T-cell (primary cell): ENCODE measurements at regions not wholly inside any gene's neighbourhood (a gene's known extent, or its start where the extent isn't known, plus 50 kb on each side); places are given as distances from the start of the nearest gene placed in this dataset.

Experiments used
- ATAC-seq, 4 experiments: fragments of 200-7000 bp in 3 of 4; fragments of 150-1000 bp in 1 of 4; cut with Tn5 transposase; replicated peaks in 1 of 4; 1 replicate in 3 of 4; 2 replicates in 1 of 4; pipeline ENCODE4 v1.10.0; 2021; ENCODE audit warnings: moderate library complexity in 3 of 4, mild to moderate bottlenecking in 2 of 4, moderate number of reproducible peaks in 1 of 4
- CTCF ChIA-PET, 2 donors: fragments of 300-600 bp; sonication (Branson Sonifier 250); formaldehyde crosslinking; loops; one replicate each; lab custom pipeline; 2022; ENCODE audit warnings: antibody characterized with exemption in 2 of 2; lab: Charles Lee
- POLR2A ChIA-PET, 2 donors: fragments of 300-600 bp; sonication (Branson Sonifier 250); formaldehyde crosslinking; loops; one replicate each; lab custom pipeline; 2022; ENCODE audit warnings: antibody characterized with exemption in 2 of 2; lab: Charles Lee
- DNase-seq, 35 experiments: peaks; one replicate each; pipeline versions ENCODE4 v3.0.0 to v3.0.0-alpha.2; 2013 to 2023
- H3K27ac ChIP-seq: one replicate; pipeline ENCODE4 v1.5.1; 2013; ENCODE audit warnings: low read length
- H3K27me3 ChIP-seq, 2 experiments: replicated peaks in 1 of 2; 1 replicate in 1 of 2; 2 replicates in 1 of 2; pipeline versions ENCODE4 v1.6.1 to v1.7.0; 2013; ENCODE audit warnings: low read length in 1 of 2, mixed read lengths in 1 of 2; ENCODE audit not compliant: control insufficient read depth in 2 of 2, insufficient read depth in 2 of 2; ENCODE audit errors: extremely low read depth in 1 of 2
- H3K36me3 ChIP-seq, 2 donors: 1 replicate in 1 of 2; 2 replicates in 1 of 2; pipeline versions ENCODE4 v1.6.1 to v1.7.0; 2013; ENCODE audit warnings: low read length in 1 of 2; ENCODE audit not compliant: control insufficient read depth in 2 of 2, insufficient read depth in 1 of 2; ENCODE audit errors: extremely low read depth in 1 of 2
- H3K4me1 ChIP-seq, 2 experiments: 1 replicate in 1 of 2; 2 replicates in 1 of 2; pipeline versions ENCODE4 v1.6.1 to v1.7.0; 2013; ENCODE audit warnings: low read length in 2 of 2, mixed read lengths in 1 of 2; ENCODE audit not compliant: insufficient read depth in 2 of 2, control insufficient read depth in 1 of 2; ENCODE audit errors: extremely low read depth in 1 of 2
- H3K4me3 ChIP-seq, 2 donors: 1 replicate in 1 of 2; 2 replicates in 1 of 2; pipeline versions ENCODE4 v1.5.1 to v1.7.0; 2013; ENCODE audit warnings: mild to moderate bottlenecking in 2 of 2, low read length in 1 of 2, moderate library complexity in 1 of 2; ENCODE audit not compliant: control insufficient read depth in 1 of 2; ENCODE audit errors: extremely low read depth in 1 of 2
- H3K9me3 ChIP-seq: 2 replicates; pipeline ENCODE4 v1.7.0; 2013
- H3K27ac Mint-ChIP-seq, 2 donors: one replicate each; pipeline ENCODE4 v1.8.0; 2020 to 2021; ENCODE audit warnings: mild to moderate bottlenecking in 2 of 2, mixed read lengths in 2 of 2
- H3K27me3 Mint-ChIP-seq, 2 donors: one replicate each; pipeline ENCODE4 v1.8.0; 2021 to 2022; ENCODE audit warnings: mixed read lengths in 2 of 2
- H3K36me3 Mint-ChIP-seq: one replicate; pipeline ENCODE4 v1.8.0; 2021; ENCODE audit warnings: mixed read lengths
- H3K4me1 Mint-ChIP-seq, 3 donors: one replicate each; pipeline ENCODE4 v1.8.0; 2020 to 2022; ENCODE audit warnings: mixed read lengths in 3 of 3, mild to moderate bottlenecking in 1 of 3
- H3K4me3 Mint-ChIP-seq, 3 donors: one replicate each; pipeline ENCODE4 v1.8.0; 2020 to 2022; ENCODE audit warnings: mild to moderate bottlenecking in 3 of 3, mixed read lengths in 3 of 3, moderate library complexity in 3 of 3
- H3K9me3 Mint-ChIP-seq, 3 donors: one replicate each; pipeline ENCODE4 v1.8.0; 2020 to 2022; ENCODE audit warnings: mixed read lengths in 3 of 3
- WGBS: methylation state at CpG from one replicate; pipeline ENCODE4 v1.1.5; 2013; ENCODE audit warnings: missing lambda C conversion rate; ENCODE audit not compliant: insufficient coverage; 5-methylcytosine and 5-hydroxymethylcytosine counted together

DNA sequence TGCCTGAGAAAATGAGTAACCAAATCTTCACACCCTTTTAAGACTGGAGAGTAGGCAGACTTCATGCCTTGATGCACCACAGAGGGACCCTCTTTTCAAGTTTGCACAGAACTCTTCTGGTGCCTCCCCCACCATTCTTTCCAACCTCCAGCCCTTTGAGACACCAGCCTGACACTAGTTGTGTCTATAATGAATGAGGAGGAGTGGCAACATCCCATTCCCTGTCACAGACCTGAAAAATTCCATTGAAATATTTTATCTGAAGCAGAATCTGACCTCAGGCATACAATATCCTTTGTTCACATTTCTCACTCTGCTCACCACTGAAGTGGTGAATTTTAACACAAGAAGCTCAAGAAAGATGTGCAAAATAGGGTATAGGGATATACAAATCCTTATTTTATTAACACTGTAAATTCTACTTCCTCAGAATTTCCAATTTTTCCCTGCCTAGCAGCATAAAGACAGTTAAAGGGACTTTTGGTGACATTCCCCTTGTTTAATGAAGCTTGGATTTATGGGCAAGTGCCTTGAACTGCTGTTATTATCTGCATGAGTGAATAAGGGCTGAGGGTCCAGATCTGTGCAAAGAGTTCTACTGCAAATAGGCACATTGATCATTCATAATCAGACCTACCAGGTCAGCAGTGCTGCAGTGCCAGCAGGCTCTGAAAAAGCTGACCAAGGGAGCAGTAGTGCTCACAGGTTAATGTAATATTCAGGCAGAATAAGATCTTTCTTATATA is 149.9 kb upstream of the PAQR3 start:
- H3K4me1 Mint-ChIP-seq: no peaks in the 10 kb centered on the region
- POLR2A ChIA-PET: no interaction called here
- H3K9me3 ChIP-seq: no peaks in the 10 kb centered on the region
- no peak overlapping the region for H3K27ac Mint-ChIP-seq
- H3K27me3 ChIP-seq: no peaks in the 10 kb centered on the region
- H3K36me3 ChIP-seq: no peaks in the 10 kb centered on the region
- H3K27me3 Mint-ChIP-seq: no peaks in the 10 kb centered on the region
- ATAC-seq: no peak
- CTCF ChIA-PET: no interaction called here
- H3K4me3 ChIP-seq: no peak overlapping the region
- no peaks in the 10 kb centered on the region for H3K4me1 ChIP-seq
- DNase-seq: no peak
- H3K4me3 Mint-ChIP-seq: no peak overlapping the region
- no peaks in the 10 kb centered on the region for H3K9me3 Mint-ChIP-seq
- no peak overlapping the region for H3K27ac ChIP-seq
- no peaks in the 10 kb centered on the region for H3K36me3 Mint-ChIP-seq

DNA sequence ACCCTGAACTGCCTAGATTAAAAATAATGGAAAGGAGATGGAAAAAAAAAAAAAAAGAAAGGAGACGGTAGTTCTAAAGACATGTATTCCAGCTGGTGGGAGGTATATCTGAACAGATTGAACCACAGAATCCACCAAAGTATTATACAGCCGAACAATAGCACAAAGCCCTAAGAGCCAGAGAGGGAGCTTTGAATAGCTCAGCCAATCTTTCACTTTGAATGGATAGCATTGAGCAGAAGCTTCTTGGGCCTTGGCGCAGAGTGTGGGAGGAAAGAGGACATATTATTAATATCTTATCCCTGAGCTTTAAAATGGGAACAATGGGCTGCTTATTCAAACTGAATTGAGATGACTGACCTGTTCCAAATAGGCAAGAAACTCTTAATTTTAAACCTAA is 147.8 kb upstream of the PAQR3 start:
- no CpG with 5 or more reads among the region's 3 CpGs for WGBS
- ChIA-PET CTCF (interaction anchor here in 1 of 2 donors (0.5 kb wide), 1 partner anchor 9 kb away, joined by 5 read pairs; no protein-coding TSS in a partner anchor), POLR2A (no interaction called here)
- peaks cover 6 to 11% (median 9%) of the 10 kb centered on the region in 3 donors for H3K9me3 Mint-ChIP-seq
- H3K4me1 Mint-ChIP-seq: no peaks in the 10 kb centered on the region
- H3K36me3 Mint-ChIP-seq: no peaks in the 10 kb centered on the region
- H3K27ac Mint-ChIP-seq: no peak overlapping the region
- ATAC-seq: no peak
- Histone ChIP-seq H3K36me3 (no peaks in the 10 kb centered on the region), H3K27me3 (no peaks in the 10 kb centered on the region), H3K4me3 (no peak overlapping the region), H3K4me1 (no peaks in the 10 kb centered on the region), H3K9me3 (no peaks in the 10 kb centered on the region), H3K27ac (no peak overlapping the region)
- DNase-seq: no peak
- no peak overlapping the region for H3K4me3 Mint-ChIP-seq
- no peaks in the 10 kb centered on the region for H3K27me3 Mint-ChIP-seq

DNA sequence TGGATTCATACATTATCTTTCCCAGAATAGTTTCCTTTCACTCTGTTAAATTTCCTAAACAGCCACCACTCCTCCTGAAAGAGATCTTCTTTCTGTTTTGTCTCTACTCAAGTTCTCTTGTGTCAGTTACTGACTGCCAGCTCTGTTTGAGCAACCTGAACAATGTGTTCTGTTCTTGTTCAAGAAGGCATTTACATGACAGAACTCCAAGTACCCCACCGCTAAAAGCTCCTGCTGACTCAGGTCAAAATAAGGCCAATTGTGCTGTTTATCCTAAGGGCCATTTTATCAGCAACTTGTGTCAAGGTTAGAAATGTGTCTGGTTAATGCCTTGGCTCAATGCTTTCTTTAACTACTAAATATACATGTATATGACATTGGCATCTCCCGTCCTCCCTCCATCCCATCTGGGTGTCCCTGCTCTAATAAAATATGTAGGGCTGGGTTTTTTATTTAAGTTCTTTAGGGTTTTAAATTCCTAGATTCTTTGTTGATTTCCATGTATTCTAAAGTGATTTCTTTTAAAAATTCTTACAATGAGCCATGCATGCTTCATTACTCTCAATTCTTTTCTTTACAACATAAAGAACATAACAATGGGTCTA is 144.3 kb upstream of the PAQR3 start:
- no peaks in the 10 kb centered on the region for H3K27me3 Mint-ChIP-seq
- H3K4me3 Mint-ChIP-seq: no peak overlapping the region
- no peaks in the 10 kb centered on the region for H3K36me3 Mint-ChIP-seq
- no peaks in the 10 kb centered on the region for H3K4me1 Mint-ChIP-seq
- ChIA-PET CTCF (no interaction called here), POLR2A (no interaction called here)
- ATAC-seq (no peak), DNase-seq (no peak)
- H3K9me3 ChIP-seq: no peaks in the 10 kb centered on the region
- no peak overlapping the region for H3K27ac Mint-ChIP-seq
- no peaks in the 10 kb centered on the region for H3K4me1 ChIP-seq
- H3K4me3 ChIP-seq: no peak overlapping the region
- H3K27me3 ChIP-seq: no peaks in the 10 kb centered on the region
- no peaks in the 10 kb centered on the region for H3K36me3 ChIP-seq
- peaks cover 9 to 14% (median 9%) of the 10 kb centered on the region in 3 donors for H3K9me3 Mint-ChIP-seq
- H3K27ac ChIP-seq: no peak overlapping the region
- WGBS: no CpG with 5 or more reads among the region's 2 CpGs

DNA sequence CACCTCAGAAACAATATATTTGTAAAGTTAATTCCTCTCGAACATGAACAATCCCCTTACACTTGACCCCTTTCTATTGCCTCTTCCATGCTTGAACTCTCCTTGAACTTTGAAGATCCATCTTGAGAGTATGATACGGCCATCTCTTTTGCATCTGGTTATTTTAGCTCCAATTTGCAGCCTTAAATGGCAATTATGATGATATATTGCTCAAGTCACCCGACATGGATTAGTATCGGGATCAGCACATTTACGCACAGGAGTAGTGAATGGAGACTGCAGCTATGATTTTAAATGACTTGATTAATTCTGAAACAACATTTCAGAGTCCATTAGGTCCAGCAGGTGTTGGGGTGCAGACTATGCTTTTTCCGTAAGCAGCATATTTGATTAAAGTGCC is 143.8 kb upstream of the PAQR3 start:
- Mint-ChIP-seq H3K4me3 (no peak overlapping the region), H3K27me3 (no peaks in the 10 kb centered on the region), H3K36me3 (no peaks in the 10 kb centered on the region), H3K27ac (no peak overlapping the region), H3K4me1 (no peaks in the 10 kb centered on the region), H3K9me3 (peaks cover 9 to 14% (median 9%) of the 10 kb centered on the region in 3 donors)
- Histone ChIP-seq H3K4me3 (no peak overlapping the region), H3K36me3 (no peaks in the 10 kb centered on the region), H3K27me3 (no peaks in the 10 kb centered on the region), H3K27ac (no peak overlapping the region), H3K9me3 (no peaks in the 10 kb centered on the region), H3K4me1 (no peaks in the 10 kb centered on the region)
- ChIA-PET POLR2A (no interaction called here), CTCF (no interaction called here)
- DNase-seq: no peak
- ATAC-seq: no peak
- WGBS: 93% methylated on average over 2 of the region's 6 CpGs

DNA sequence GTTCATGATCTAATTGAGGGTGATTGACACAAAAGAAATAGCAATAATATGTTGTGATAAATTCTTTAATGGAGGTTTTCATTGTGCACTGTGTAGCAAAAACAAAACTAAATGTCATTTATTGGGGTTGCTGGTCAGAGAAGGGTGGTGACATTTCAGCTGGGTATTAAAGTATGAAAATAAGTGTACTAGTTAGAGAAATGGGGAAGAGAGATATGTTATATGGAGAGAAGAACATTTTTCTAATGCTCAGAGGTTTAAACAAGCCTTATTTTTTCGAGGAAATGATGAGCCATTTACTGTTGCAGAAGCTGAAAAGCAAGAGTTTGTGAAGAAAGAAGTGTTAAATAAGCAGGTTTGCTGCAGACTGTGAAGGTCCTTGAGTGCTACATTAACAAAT is 142.7 kb upstream of the PAQR3 start:
- H3K9me3 Mint-ChIP-seq: peaks cover 9 to 14% (median 9%) of the 10 kb centered on the region in 3 donors
- DNase-seq (no peak), ATAC-seq (no peak)
- no peaks in the 10 kb centered on the region for H3K36me3 ChIP-seq
- ChIA-PET CTCF (no interaction called here), POLR2A (no interaction called here)
- no peaks in the 10 kb centered on the region for H3K4me1 Mint-ChIP-seq
- H3K27ac ChIP-seq: no peak overlapping the region
- no peak overlapping the region for H3K4me3 ChIP-seq
- H3K27ac Mint-ChIP-seq: no peak overlapping the region
- H3K27me3 Mint-ChIP-seq: no peaks in the 10 kb centered on the region
- H3K9me3 ChIP-seq: no peaks in the 10 kb centered on the region
- H3K4me1 ChIP-seq: no peaks in the 10 kb centered on the region
- H3K36me3 Mint-ChIP-seq: no peaks in the 10 kb centered on the region
- no peak overlapping the region for H3K4me3 Mint-ChIP-seq
- no peaks in the 10 kb centered on the region for H3K27me3 ChIP-seq
- 14% methylated on average over 1 of the region's 1 CpG for whole genome bisulfite sequencing

DNA sequence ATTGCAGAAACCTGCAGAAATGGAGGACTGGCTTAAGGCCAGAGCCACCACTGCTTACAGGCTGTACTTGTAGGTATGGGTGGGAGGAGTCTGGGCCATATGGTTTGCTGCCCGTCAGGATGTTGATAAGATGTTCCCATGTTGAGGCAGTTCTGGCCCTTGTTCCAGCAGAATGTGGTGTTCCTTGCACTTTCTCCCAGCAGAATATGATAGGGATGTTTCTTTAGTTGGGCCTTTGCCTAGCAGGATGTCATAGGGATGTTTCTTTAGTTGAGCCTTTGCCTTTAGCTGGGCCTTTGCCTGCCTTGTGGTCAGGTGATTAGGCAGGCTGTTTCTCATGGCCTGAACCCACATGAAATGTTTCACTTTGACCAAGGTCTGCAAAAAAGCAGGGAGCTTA is 139.1 kb upstream of the PAQR3 start:
- H3K9me3 Mint-ChIP-seq: peaks cover 9 to 29% (median 19%) of the 10 kb centered on the region in 3 donors
- no peaks in the 10 kb centered on the region for H3K27me3 Mint-ChIP-seq
- H3K36me3 Mint-ChIP-seq: no peaks in the 10 kb centered on the region
- no peak overlapping the region for H3K4me3 Mint-ChIP-seq
- WGBS: no CpG with 5 or more reads among the region's 1 CpG
- no peaks in the 10 kb centered on the region for H3K4me1 Mint-ChIP-seq
- Histone ChIP-seq H3K36me3 (no peaks in the 10 kb centered on the region), H3K27ac (no peak overlapping the region), H3K9me3 (no peaks in the 10 kb centered on the region), H3K4me3 (no peak overlapping the region), H3K4me1 (no peaks in the 10 kb centered on the region), H3K27me3 (no peaks in the 10 kb centered on the region)
- H3K27ac Mint-ChIP-seq: no peak overlapping the region
- DNase-seq (no peak), ATAC-seq (no peak)
- CTCF ChIA-PET: interaction anchor here in 1 of 2 donors (0.7 kb wide), 1 partner anchor 9 kb away, joined by 5 read pairs; no protein-coding TSS in a partner anchor
- POLR2A ChIA-PET: no interaction called here
